PC-3 (cell line): ENCODE measurements at regions not wholly inside any gene's neighbourhood (a gene's known extent, or its start where the extent isn't known, plus 50 kb on each side); places are given as distances from the start of the nearest gene placed in this dataset.

ENCODE experiments used
- ATAC-seq: fragments of 200-7000 bp; cut with Tn5 transposase; 2 replicates; pipeline ENCODE4 v1.9.1; 2020; ENCODE audit warnings: mild to moderate bottlenecking, moderate library complexity
- BruUV-seq: library from RNA; stranded (reverse); fragments of 400-500 nt; replicated peaks from 2 replicates; lab custom pipeline; 2021; lab: Mats Ljungman, UMichigan
- CTCF ChIA-PET: fragments of 300-600 bp; sonication (Branson Sonifier 250); formaldehyde crosslinking; loops from one replicate; lab custom pipeline; 2022; ENCODE audit warnings: antibody characterized with exemption; lab: Charles Lee
- POLR2A ChIA-PET: fragments of 300-600 bp; sonication (Branson Sonifier 250); formaldehyde crosslinking; loops from one replicate; lab custom pipeline; 2022; ENCODE audit warnings: antibody characterized with exemption; ENCODE audit not compliant: unreplicated experiment; lab: Charles Lee
- DNase-seq: peaks from one replicate; pipeline ENCODE4 v3.0.0-alpha.2; 2015
- H2AFZ ChIP-seq: fragments of 300-600 bp; sonication (generic); 2 replicates; pipeline ENCODE4 v1.6.0; 2016; ENCODE audit warnings: antibody characterized with exemption, low read length
- H3F3A ChIP-seq: fragments of 300-600 bp; sonication (generic); one replicate; pipeline ENCODE4 v1.6.0; 2017; ENCODE audit warnings: antibody characterized with exemption, low read length, control low read depth, mild to moderate bottlenecking; ENCODE audit not compliant: unreplicated experiment
- H3K27ac ChIP-seq: fragments of 300-600 bp; sonication (generic); 2 replicates; pipeline ENCODE4 v1.5.1; 2016; ENCODE audit warnings: mild to moderate bottlenecking, low read length
- H3K27me3 ChIP-seq: fragments of 300-600 bp; sonication (generic); 2 replicates; pipeline ENCODE4 v1.6.1; 2016; ENCODE audit warnings: low read length, mixed read lengths
- H3K36me3 ChIP-seq: fragments of 300-600 bp; sonication (generic); 2 replicates; pipeline ENCODE4 v1.6.1; 2016; ENCODE audit warnings: low read depth, mixed run types, low read length, mixed read lengths
- H3K4me1 ChIP-seq: fragments of 300-600 bp; sonication (generic); 2 replicates; pipeline ENCODE4 v1.5.1; 2016; ENCODE audit warnings: low read length; ENCODE audit not compliant: insufficient read depth
- H3K4me2 ChIP-seq: fragments of 300-600 bp; sonication (generic); 2 replicates; pipeline ENCODE4 v1.6.0; 2016; ENCODE audit warnings: low read length
- H3K4me3 ChIP-seq: fragments of 300-600 bp; sonication (generic); 2 replicates; pipeline ENCODE4 v1.5.1; 2016; ENCODE audit warnings: mild to moderate bottlenecking, low read length, mixed read lengths
- H3K79me2 ChIP-seq: fragments of 300-600 bp; sonication (generic); 2 replicates; pipeline ENCODE4 v1.6.1; 2017; ENCODE audit warnings: low read length, mixed read lengths
- H3K9ac ChIP-seq: fragments of 300-600 bp; sonication (generic); 2 replicates; pipeline ENCODE4 v1.6.0; 2016; ENCODE audit warnings: mild to moderate bottlenecking, low read length
- H3K9me2 ChIP-seq: fragments of 300-600 bp; sonication (generic); replicated peaks from 2 replicates; pipeline ENCODE4 v1.6.1; 2016; ENCODE audit warnings: mixed run types, low read length, mixed read lengths
- H3K9me3 ChIP-seq: fragments of 300-600 bp; sonication (generic); 2 replicates; pipeline ENCODE4 v1.6.1; 2016; ENCODE audit warnings: low read length, mixed read lengths
- H4K20me1 ChIP-seq: fragments of 300-600 bp; sonication (generic); 2 replicates; pipeline ENCODE4 v1.6.1; 2016; ENCODE audit warnings: low read length, mixed read lengths
- CTCF ChIP-seq: fragments of 300-600 bp; sonication (generic); conservative IDR thresholded peaks from 2 replicates; pipeline ENCODE4 v1.5.1; 2017; ENCODE audit warnings: antibody characterized with exemption, low read depth, mild to moderate bottlenecking, low read length
- EZH2 ChIP-seq: fragments of 300-600 bp; sonication (generic); IDR thresholded peaks from one replicate; pipeline ENCODE4 v1.6.1; 2017; ENCODE audit warnings: antibody characterized with exemption, mild to moderate bottlenecking, low read length; ENCODE audit not compliant: unreplicated experiment
- EZH2phosphoT487 ChIP-seq: fragments of 300-600 bp; sonication (generic); IDR thresholded peaks from 2 replicates; pipeline ENCODE4 v1.6.1; 2018; ENCODE audit warnings: mild to moderate bottlenecking, antibody characterized with exemption, low read length, borderline replicate concordance
- intact Hi-C: fragments of 100-400 bp; cut with micrococcal nuclease; formaldehyde crosslinking; loops from 2 replicates; pipeline ENCODE4 v1.9.0; 2023

GRCh38 chr5:91257301-91257700, 125.8 kb downstream of the ARRDC3 start:
- H3K79me2 ChIP-seq: no peaks in the 10 kb centered on the region
- no peaks in the 10 kb centered on the region for H4K20me1 ChIP-seq
- intact Hi-C loops: no loop called here
- no peaks in the 10 kb centered on the region for H3K27me3 ChIP-seq
- H3K9ac ChIP-seq: no peak overlapping the region
- ATAC-seq (no peak), DNase-seq (no peak)
- H3K27ac ChIP-seq: no peak overlapping the region
- no peak overlapping the region for H3K4me3 ChIP-seq
- ChIA-PET CTCF (no interaction called here), POLR2A (no interaction called here)
- peaks cover 5% of the 10 kb centered on the region; the same call in 1 of the 2 replicates for H3K4me1 ChIP-seq
- no peak overlapping the region for H2AFZ ChIP-seq
- no peak for TF ChIP-seq CTCF
- no peak for TF ChIP-seq EZH2
- TF ChIP-seq EZH2phosphoT487: no peak
- no TSS peak for BruUV-seq
- H3K4me2 ChIP-seq: no peak overlapping the region
- H3K9me2 ChIP-seq: no peaks in the 10 kb centered on the region
- no peaks in the 10 kb centered on the region for H3K9me3 ChIP-seq
- H3K36me3 ChIP-seq: no peaks in the 10 kb centered on the region
- no peaks in the 10 kb centered on the region for H3F3A ChIP-seq

GRCh38 chr5:91256142-91256524, 127.0 kb downstream of the ARRDC3 start:
- CTCF ChIA-PET: interaction anchor here (0.7 kb wide), 1 partner anchor 128 kb away, joined by 9 read pairs; no protein-coding TSS in a partner anchor
- no peaks in the 10 kb centered on the region for H3K9me3 ChIP-seq

More at GRCh38 chr5:91256142-91256524, 127.0 kb downstream of the ARRDC3 start:
- DNase-seq (no peak), ATAC-seq (no peak)
- intact Hi-C loops: no loop called here
- Histone ChIP-seq H3K79me2 (no peaks in the 10 kb centered on the region), H4K20me1 (no peaks in the 10 kb centered on the region), H3K36me3 (no peaks in the 10 kb centered on the region), H3K4me2 (no peak overlapping the region), H3K4me1 (peaks cover 5% of the 10 kb centered on the region; the same call in 1 of the 2 replicates), H3F3A (no peaks in the 10 kb centered on the region), H3K9ac (no peak overlapping the region), H3K27me3 (no peaks in the 10 kb centered on the region), H3K4me3 (no peak overlapping the region), H3K27ac (no peak overlapping the region), H3K9me2 (no peaks in the 10 kb centered on the region), H2AFZ (no peak overlapping the region)
- no peak for TF ChIP-seq EZH2phosphoT487
- TF ChIP-seq CTCF: no peak
- no peak for TF ChIP-seq EZH2
- no TSS peak for BruUV-seq
- POLR2A ChIA-PET: interaction anchor here (0.5 kb wide), 1 partner anchor 122 kb away, joined by 5 read pairs; no protein-coding TSS in a partner anchor
